Endothelial cell of umbilical vein (primary cell): ENCODE measurements at regions not wholly inside any gene's neighbourhood (a gene's known extent, or its start where the extent isn't known, plus 50 kb on each side); places are given as distances from the start of the nearest gene placed in this dataset.

Experiments used
- BruUV-seq: library from RNA; stranded (reverse); fragments of 400-500 nt; replicated peaks from 2 replicates; lab custom pipeline; 2021; lab: Mats Ljungman, UMichigan
- CTCF ChIA-PET: fragments of 300-600, 350-600 bp; sonication (Branson Sonifier 250); formaldehyde crosslinking; loops from one replicate; lab custom pipeline; 2021; ENCODE audit warnings: antibody characterized with exemption, inconsistent platforms; lab: Charles Lee
- POLR2A ChIA-PET: fragments of 300-600, 350-600 bp; sonication (Branson Sonifier 250); formaldehyde crosslinking; loops from one replicate; lab custom pipeline; 2021; ENCODE audit warnings: antibody characterized with exemption, inconsistent platforms; lab: Charles Lee
- DNase-seq: peaks from one replicate; pipeline ENCODE4 v3.0.0-alpha.2; 2011; ENCODE audit warnings: low read depth, low spot score
- FAIRE-seq: peaks from 2 replicates; lab custom pipeline; 2011; peaks lifted over from hg19 to GRCh38; lab: Jason Lieb, UNC
- H2AFZ ChIP-seq: 2 replicates; pipeline ENCODE4 v1.6.0; 2012; ENCODE audit warnings: low read depth, low read length, control low read depth, inconsistent platforms
- H3K27ac ChIP-seq: 2 replicates; pipeline ENCODE4 v1.5.1; 2011; ENCODE audit warnings: low read depth, mild to moderate bottlenecking, control low read depth, low read length, moderate library complexity; ENCODE audit not compliant: insufficient read depth
- H3K27me3 ChIP-seq, 2 experiments: 2 replicates each; pipeline versions ENCODE4 v1.6.0 to v1.6.1; 2011; ENCODE audit warnings: low read length in 2 of 2, mixed read lengths in 1 of 2; ENCODE audit not compliant: control insufficient read depth in 2 of 2, insufficient read depth in 2 of 2
- H3K36me3 ChIP-seq, 2 experiments: 2 replicates in 1 of 2; 3 replicates in 1 of 2; pipeline ENCODE4 v1.5.1; 2011; ENCODE audit warnings: low read length in 2 of 2, mild to moderate bottlenecking in 1 of 2, moderate library complexity in 1 of 2; ENCODE audit not compliant: control insufficient read depth in 2 of 2, insufficient read depth in 2 of 2; ENCODE audit errors: extremely low read depth in 1 of 2
- H3K4me1 ChIP-seq: 3 replicates; pipeline ENCODE4 v1.5.1; 2011; ENCODE audit warnings: mild to moderate bottlenecking, low read length; ENCODE audit not compliant: control insufficient read depth, insufficient read depth; ENCODE audit errors: extremely low read depth
- H3K4me2 ChIP-seq: 2 replicates; pipeline ENCODE4 v1.6.1; 2011; ENCODE audit warnings: low read length, control low read depth, mixed read lengths; ENCODE audit not compliant: insufficient read depth
- H3K4me3 ChIP-seq, 3 experiments: fragments of 200-600 bp in 1 of 3; sonication (generic), shearing (Covaris generic) in 1 of 3; replicated peaks in 1 of 3; 2 replicates each; pipeline ENCODE4 v1.5.1; 2011 to 2016; ENCODE audit warnings: control low read depth in 3 of 3, low read length in 3 of 3, mild to moderate bottlenecking in 2 of 3, inconsistent platforms in 1 of 3, low read depth in 1 of 3, moderate library complexity in 1 of 3; ENCODE audit not compliant: insufficient read depth in 1 of 3
- H3K79me2 ChIP-seq: 2 replicates; pipeline ENCODE4 v1.6.0; 2012; ENCODE audit warnings: low read length, inconsistent platforms; ENCODE audit not compliant: control insufficient read depth, insufficient read depth
- H3K9ac ChIP-seq: replicated peaks from 2 replicates; pipeline ENCODE3; 2011; ENCODE audit warnings: low read length, control low read depth; ENCODE audit not compliant: insufficient read depth; ENCODE audit errors: extremely low read depth
- H3K9me1 ChIP-seq: replicated peaks from 3 replicates; pipeline ENCODE4 v1.6.0; 2011; ENCODE audit warnings: mild to moderate bottlenecking, low read length; ENCODE audit not compliant: control insufficient read depth, insufficient read depth; ENCODE audit errors: extremely low read depth
- H3K9me3 ChIP-seq: replicated peaks from 2 replicates; pipeline ENCODE4 v1.5.1; 2012; ENCODE audit warnings: low read length, inconsistent platforms; ENCODE audit not compliant: control insufficient read depth, insufficient read depth
- H4K20me1 ChIP-seq: replicated peaks from 2 replicates; pipeline ENCODE3; 2011; ENCODE audit warnings: mild to moderate bottlenecking, low read length; ENCODE audit not compliant: control insufficient read depth, insufficient read depth; ENCODE audit errors: extremely low read depth
- CTCF ChIP-seq, 2 donors: IDR thresholded peaks; 1 replicate in 1 of 2; 2 replicates in 1 of 2; pipeline ENCODE4 v1.5.1; 2011; ENCODE audit warnings: low read length in 2 of 2, mild to moderate bottlenecking in 2 of 2, moderate library complexity in 2 of 2, control low read depth in 1 of 2, inconsistent platforms in 1 of 2, low read depth in 1 of 2; ENCODE audit not compliant: insufficient read depth in 1 of 2; ENCODE audit errors: extremely low read depth in 1 of 2
- EZH2 ChIP-seq: IDR thresholded peaks from 2 replicates; pipeline ENCODE4 v1.6.1; 2012; ENCODE audit warnings: borderline replicate concordance, low read depth, mild to moderate bottlenecking, moderate library complexity, low read length, inconsistent platforms; ENCODE audit not compliant: severe bottlenecking
- FOS ChIP-seq: IDR thresholded peaks from 2 replicates; pipeline ENCODE4 v1.6.1; 2011; ENCODE audit warnings: mild to moderate bottlenecking, low read length, moderate library complexity, borderline replicate concordance; ENCODE audit not compliant: insufficient read depth
- GATA2 ChIP-seq: IDR thresholded peaks from 2 replicates; pipeline ENCODE4 v1.7.0; 2011; ENCODE audit warnings: low read depth, mild to moderate bottlenecking, moderate library complexity, mixed read lengths, low read length; ENCODE audit not compliant: insufficient read length, insufficient read depth
- JUN ChIP-seq: IDR thresholded peaks from 2 replicates; pipeline ENCODE4 v1.6.1; 2011; ENCODE audit warnings: borderline replicate concordance, low read depth; ENCODE audit not compliant: insufficient read length, insufficient read depth
- MAX ChIP-seq: IDR thresholded peaks from 2 replicates; pipeline ENCODE4 v1.6.1; 2011; ENCODE audit not compliant: insufficient read depth, insufficient read length
- MYC ChIP-seq: IDR thresholded peaks from one replicate; pipeline ENCODE4 v1.6.1; 2011; ENCODE audit warnings: mild to moderate bottlenecking, low read depth, low read length
- POLR2A ChIP-seq: IDR thresholded peaks from 2 replicates; pipeline ENCODE4 v1.6.1; 2012; ENCODE audit warnings: low read depth, mild to moderate bottlenecking, control low read depth, low read length
- POLR2AphosphoS5 ChIP-seq: IDR thresholded peaks from 2 replicates; pipeline ENCODE4 v1.6.1; 2012; ENCODE audit warnings: low read depth, mild to moderate bottlenecking, control low read depth, low read length, moderate library complexity; ENCODE audit not compliant: insufficient read depth
- dilution Hi-C: fragments of 300-500 bp; cut with MboI; formaldehyde crosslinking; loops from one replicate; pipeline ENCODE4 v1.15.0; 2019; ENCODE audit warnings: low sequenced_read_pairs; ENCODE audit not compliant: extremely low pct_ligation_motif_present
- intact Hi-C: fragments of 100-400 bp; cut with micrococcal nuclease; formaldehyde crosslinking; loops from one replicate; pipeline ENCODE4 v1.10.0; 2022

GRCh38 chr4:38266616-38267015, 306.4 kb downstream of the PTTG2 start:
- intact Hi-C loops = no loop called here
- TF ChIP-seq CTCF (IDR thresholded peaks at IDR 0.05; ENCODE audit: extremely low read depth in 1 of 2, insufficient read depth in 1 of 2, low read depth in 1 of 2, low read length in 2 of 2) (no peak), MYC (no peak), FOS (peak; percentile 38), POLR2A (no peak), POLR2AphosphoS5 (no peak), GATA2 (no peak), JUN (no peak), MAX (no peak), EZH2 (no peak)
- BruUV-seq = no TSS peak
- Histone ChIP-seq H4K20me1 (no peaks in the 10 kb centered on the region), H3K27ac (no peak overlapping the region), H3K9me3 (no peaks in the 10 kb centered on the region), H3K79me2 (no peaks in the 10 kb centered on the region), H3K9ac (no peak overlapping the region), H3K36me3 (no peaks in the 10 kb centered on the region), H3K9me1 (no peaks in the 10 kb centered on the region), H3K4me2 (no peak overlapping the region), H3K4me3 (no peak overlapping the region), H3K4me1 (no peaks in the 10 kb centered on the region), H2AFZ (no peak overlapping the region), H3K27me3 (no peaks in the 10 kb centered on the region)
- ChIA-PET CTCF (no interaction called here), POLR2A (no interaction called here)
- dilution Hi-C loops = no loop called here
- DNase-seq (peak; percentile 10), FAIRE-seq (no peak)
